ENCODE measurements at regions not wholly inside any gene's neighbourhood (a gene's known extent, or its start where the extent isn't known, plus 50 kb on each side); places are given as distances from the start of the nearest gene placed in this dataset.

GRCh38 chr4:22986881-22987280 lies 294.1 kb downstream of the GBA3 start:
- no peak for TF ChIP-seq POLR2AphosphoS5 (IDR thresholded peaks at IDR 0.05)
- no peak for TF ChIP-seq CTCF (IDR thresholded peaks at IDR 0.05)

Data from prostate gland (tissue), 2 donors.